ENCODE measurements at regions not wholly inside any gene's neighbourhood (a gene's known extent, or its start where the extent isn't known, plus 50 kb on each side); places are given as distances from the start of the nearest gene placed in this dataset.

DNA sequence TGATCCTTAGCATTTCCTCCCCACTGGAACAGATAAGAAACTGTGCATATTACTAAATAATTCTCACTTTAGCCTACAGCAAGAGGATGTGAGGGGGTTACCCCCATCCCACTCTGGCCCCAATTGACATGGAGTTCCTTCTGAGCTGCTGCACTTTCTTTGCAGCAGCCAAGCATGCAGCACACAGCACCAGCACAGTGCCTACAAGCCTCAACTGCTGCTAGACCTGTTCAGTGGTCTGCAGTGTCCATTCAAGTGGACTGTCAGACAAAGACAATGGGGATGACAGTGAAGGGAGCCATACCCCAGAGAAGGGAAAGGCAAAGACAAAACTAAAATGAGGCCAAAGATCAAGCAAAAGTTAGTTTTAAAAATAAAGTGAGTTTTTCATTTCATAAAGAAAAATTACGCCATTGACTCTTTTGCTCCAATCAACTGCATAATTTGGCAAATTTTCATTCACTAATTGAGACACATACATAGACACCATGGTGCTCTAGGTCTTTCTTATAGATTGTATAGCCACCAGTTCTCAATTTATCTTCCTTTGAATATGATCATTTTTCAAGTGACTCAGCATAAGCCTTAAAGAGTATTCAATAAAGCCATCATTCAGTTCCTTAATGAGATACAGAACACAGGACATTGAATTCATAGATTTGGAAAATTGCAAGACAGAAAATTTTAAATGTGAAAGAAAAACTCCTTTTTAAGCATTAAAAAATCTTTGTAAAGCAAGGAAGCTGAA lies 410.6 kb downstream of the HNRNPD start:
- no peak for DNase-seq (ENCODE audit: low read depth in 4 of 4, low spot score in 1 of 4)

DNA sequence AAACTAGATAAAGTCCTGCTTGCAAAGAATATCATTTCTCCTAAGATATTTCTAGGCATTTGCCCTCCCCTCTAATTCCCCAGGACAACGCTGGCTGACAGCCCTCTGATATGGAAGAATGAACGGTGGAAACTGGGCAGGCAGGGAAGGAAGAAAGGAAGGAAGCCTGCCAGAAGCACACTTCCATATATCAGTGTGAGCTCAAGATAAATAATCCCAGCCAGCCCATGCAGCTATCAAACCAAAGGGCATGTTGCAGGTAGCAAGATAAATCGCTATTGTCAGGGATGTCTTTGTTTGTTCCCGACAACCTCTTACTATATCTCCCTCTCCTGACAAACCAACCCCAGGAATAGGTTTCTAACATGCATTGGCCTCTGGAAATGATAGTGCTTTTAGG lies 412.8 kb downstream of the HNRNPD start:
- DNase-seq (ENCODE audit: low read depth in 4 of 4, low spot score in 1 of 4): no peak

GRCh38 chr4:81954271-81954670 lies 419.5 kb downstream of the HNRNPD start:
- DNase-seq (ENCODE audit: low read depth in 4 of 4, low spot score in 1 of 4): no peak

GRCh38 chr4:81951891-81952455 lies 421.8 kb downstream of the HNRNPD start:
- DNase-seq (ENCODE audit: low read depth in 4 of 4, low spot score in 1 of 4): no peak

GRCh38 chr4:81946996-81947395 lies 426.8 kb downstream of the HNRNPD start:
- DNase-seq (ENCODE audit: low read depth in 4 of 4, low spot score in 1 of 4): no peak

DNA sequence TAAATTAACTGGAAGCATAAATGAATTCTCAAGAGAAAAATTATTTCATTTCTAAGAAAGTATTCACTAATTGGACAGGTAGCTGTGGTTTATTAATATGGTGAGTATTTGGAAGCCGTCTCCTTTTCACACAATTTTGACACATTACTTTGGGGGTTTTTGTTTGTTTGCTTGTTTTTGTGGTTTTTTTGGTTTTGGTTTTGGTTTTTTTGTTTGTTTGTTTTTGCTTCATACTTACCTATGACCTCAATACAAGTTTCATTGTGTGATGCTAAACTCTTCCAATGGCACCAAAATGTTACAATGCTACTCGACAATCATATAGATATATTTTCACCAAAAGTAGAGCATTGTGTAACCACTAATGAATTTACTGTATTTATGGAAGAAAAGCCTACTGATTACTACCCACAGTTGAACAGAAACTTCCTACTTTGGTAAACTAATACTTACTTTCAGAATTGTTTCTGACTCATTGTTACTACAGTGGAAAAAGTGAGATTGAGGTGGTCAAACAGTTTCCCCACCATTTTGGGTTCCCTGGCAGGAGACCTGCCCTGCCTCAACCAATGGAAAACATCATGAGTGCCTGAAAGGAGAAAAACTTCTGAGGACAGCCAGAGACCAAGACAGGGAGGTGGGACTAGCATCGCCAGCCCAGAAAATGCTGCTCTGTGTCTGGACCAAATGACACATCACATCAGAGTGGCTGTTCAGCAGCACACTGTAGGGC lies 443.1 kb downstream of the HNRNPD start:
- DNase-seq (ENCODE audit: low read depth in 4 of 4, low spot score in 1 of 4): no peak

DNA sequence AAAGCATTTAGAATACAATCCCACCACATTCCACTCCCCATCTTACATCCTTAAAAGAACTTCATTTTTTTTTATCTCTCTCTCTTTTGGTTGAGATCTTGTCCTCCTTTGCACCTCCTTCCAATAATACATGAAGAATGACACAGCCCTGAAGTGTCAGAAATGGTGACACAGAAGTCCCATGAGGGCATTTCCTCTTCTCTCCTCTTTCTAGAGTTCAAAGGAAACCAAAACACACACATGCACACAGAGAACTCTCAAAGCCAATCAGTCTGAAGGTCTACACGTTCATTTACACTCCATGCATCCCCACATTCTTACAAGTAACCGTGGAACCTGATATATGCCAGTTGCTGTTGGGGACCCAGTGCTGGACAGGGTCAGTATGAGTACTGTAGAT lies 450.7 kb downstream of the HNRNPD start:
- no peak for DNase-seq (ENCODE audit: low read depth in 4 of 4, low spot score in 1 of 4)

GRCh38 chr4:81922313-81922712 lies 450.6 kb upstream of the RASGEF1B start:
- no peak for DNase-seq (ENCODE audit: low read depth in 4 of 4, low spot score in 1 of 4)

GRCh38 chr4:81921751-81922159 lies 450.0 kb upstream of the RASGEF1B start:
- no peak for DNase-seq (ENCODE audit: low read depth in 4 of 4, low spot score in 1 of 4)

GRCh38 chr4:81919810-81920209 lies 448.1 kb upstream of the RASGEF1B start:
- DNase-seq (ENCODE audit: low read depth in 4 of 4, low spot score in 1 of 4): no peak

- DNase-seq (ENCODE audit: low read depth in 4 of 4, low spot score in 1 of 4): no peak
These were observed 447.5 kb upstream of the RASGEF1B start for GRCh38 chr4:81919223-81919622.

- DNase-seq (ENCODE audit: low read depth in 4 of 4, low spot score in 1 of 4): no peak
These were observed 443.7 kb upstream of the RASGEF1B start for GRCh38 chr4:81915430-81915829.

GRCh38 chr4:81914623-81915022 lies 442.9 kb upstream of the RASGEF1B start:
- no peak for DNase-seq (ENCODE audit: low read depth in 4 of 4, low spot score in 1 of 4)

DNA sequence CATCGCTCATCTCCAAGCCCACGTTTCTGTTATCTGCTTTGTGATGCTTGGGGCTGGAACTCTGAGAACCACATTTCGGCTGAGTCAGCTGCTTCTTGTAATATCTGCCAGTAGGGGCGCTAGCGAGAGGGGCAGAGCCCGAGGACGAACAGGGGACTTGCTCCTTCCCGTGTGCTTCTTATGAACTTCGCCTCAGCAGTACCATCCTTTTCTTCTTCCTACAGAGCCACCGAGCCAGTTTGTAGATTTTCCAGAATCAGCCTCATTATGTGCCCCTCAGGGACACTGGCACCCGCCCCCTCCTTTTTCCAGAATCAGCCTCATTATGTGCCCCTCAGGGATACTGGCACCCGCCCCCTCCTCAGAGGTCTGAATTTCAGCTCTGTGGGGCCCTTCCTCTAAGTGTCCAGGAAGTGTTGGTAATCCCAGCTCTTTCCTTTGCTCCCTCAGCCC lies 441.7 kb upstream of the RASGEF1B start:
- peak; percentile 21 to 34 (median 28) for DNase-seq (ENCODE audit: low read depth in 4 of 4, low spot score in 1 of 4)

GRCh38 chr4:81912376-81913030 lies 440.8 kb upstream of the RASGEF1B start:
- no peak for DNase-seq (ENCODE audit: low read depth in 4 of 4, low spot score in 1 of 4)

GRCh38 chr4:81906905-81907304 lies 435.2 kb upstream of the RASGEF1B start:
- DNase-seq (ENCODE audit: low read depth in 4 of 4, low spot score in 1 of 4): no peak

- DNase-seq (ENCODE audit: low read depth in 4 of 4, low spot score in 1 of 4): no peak
These were observed 434.3 kb upstream of the RASGEF1B start for GRCh38 chr4:81905971-81906370.

- no peak for DNase-seq (ENCODE audit: low read depth in 4 of 4, low spot score in 1 of 4)
These were observed 432.4 kb upstream of the RASGEF1B start for GRCh38 chr4:81904121-81904520.

GRCh38 chr4:81903212-81903611 lies 431.5 kb upstream of the RASGEF1B start:
- no peak for DNase-seq (ENCODE audit: low read depth in 4 of 4, low spot score in 1 of 4)

DNA sequence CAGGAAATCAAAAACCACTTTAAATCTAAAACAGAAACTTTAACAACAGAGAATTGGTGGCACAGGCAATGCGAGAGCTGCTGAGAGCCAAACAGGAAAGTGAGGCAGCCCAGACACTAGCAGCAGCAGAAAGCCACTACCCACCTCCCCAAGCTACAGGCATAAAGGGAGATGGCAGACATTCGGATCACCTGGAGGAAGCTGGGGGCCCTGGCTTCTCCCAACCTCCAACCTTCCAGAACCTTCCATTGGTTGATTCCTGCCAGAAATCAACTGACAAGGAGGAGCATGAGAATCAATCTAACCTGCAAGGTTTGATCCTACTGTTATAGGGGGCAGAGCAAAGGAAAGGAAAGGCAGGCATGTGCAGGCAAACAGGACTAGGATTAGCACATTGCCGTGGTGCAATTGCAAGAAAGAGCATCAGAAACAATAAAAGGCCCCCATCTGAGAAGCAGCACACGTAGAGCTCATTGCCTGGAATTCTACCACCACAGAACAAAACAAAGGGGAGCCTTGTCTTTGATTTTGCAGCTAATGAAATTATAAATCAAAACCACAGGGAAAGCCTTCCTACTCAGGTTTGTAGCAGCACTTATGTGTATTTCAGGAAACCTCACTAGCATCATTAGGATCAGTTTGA lies 427.3 kb upstream of the RASGEF1B start:
- no peak for DNase-seq (ENCODE audit: low read depth in 4 of 4, low spot score in 1 of 4)

DNA sequence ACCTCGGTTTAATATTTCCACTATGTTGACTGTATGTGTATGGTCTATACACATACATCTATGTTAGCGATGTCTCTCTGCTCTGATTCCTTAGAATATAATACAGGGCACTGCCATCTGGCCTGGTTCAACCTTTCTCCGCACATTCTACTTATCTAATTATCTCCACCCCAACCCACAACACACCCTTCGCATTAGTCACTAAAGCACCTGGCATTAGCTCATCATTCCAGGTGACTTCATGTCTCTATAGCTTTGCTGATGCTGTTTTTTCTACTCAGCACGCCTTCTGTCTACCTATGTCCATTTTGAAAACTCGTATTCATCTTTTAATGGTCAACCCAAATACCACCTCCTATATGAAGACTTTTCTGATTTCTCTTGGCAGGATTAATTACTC lies 425.2 kb upstream of the RASGEF1B start:
- DNase-seq (ENCODE audit: low read depth in 4 of 4, low spot score in 1 of 4): no peak
